K562 (cell line): ENCODE measurements at regions not wholly inside any gene's neighbourhood (a gene's known extent, or its start where the extent isn't known, plus 50 kb on each side); places are given as distances from the start of the nearest gene placed in this dataset.

Experiments
- ARID3B ChIP-seq: fragments of 250-450 bp; sonication (Bioruptor Pico); IDR thresholded peaks from 2 replicates; pipeline ENCODE4 v1.4.0; 2020; ENCODE audit warnings: borderline replicate concordance
- BACH1 ChIP-seq: fragments of 200-800 bp; sonication (Bioruptor generic); IDR thresholded peaks from 2 replicates; pipeline ENCODE4 v1.6.1; 2016; ENCODE audit warnings: missing genetic modification characterization, missing compliant biosample characterization
- BDP1 ChIP-seq: IDR thresholded peaks from 3 replicates; pipeline ENCODE4 v1.6.1; 2011; ENCODE audit not compliant: insufficient read length, insufficient read depth
- C11orf30 ChIP-seq: fragments of 450-650 bp; IDR thresholded peaks from 2 replicates; pipeline ENCODE4 v1.6.1; 2016; ENCODE audit warnings: low read depth, mild to moderate bottlenecking
- ETS1 ChIP-seq: conservative IDR thresholded peaks from 2 replicates; pipeline ENCODE4 v1.6.1; 2011; ENCODE audit warnings: low read depth, mild to moderate bottlenecking, low read length; ENCODE audit not compliant: control insufficient read depth
- GABPB1 ChIP-seq: sonication (generic); formaldehyde crosslinking; IDR thresholded peaks from 2 replicates; pipeline ENCODE4 v1.8.0; 2022; ENCODE audit warnings: mild to moderate bottlenecking, missing genetic modification reagents
- GATAD2A ChIP-seq: fragments of 450-650 bp; IDR thresholded peaks from 2 replicates; pipeline ENCODE4 v1.6.1; 2017
- GMEB1 ChIP-seq: fragments of 250-450 bp; sonication (Bioruptor Pico); IDR thresholded peaks from 2 replicates; pipeline ENCODE4 v1.4.0; 2020; ENCODE audit warnings: mild to moderate bottlenecking
- KDM1A ChIP-seq, 2 experiments: fragments of 450-650 bp; IDR thresholded peaks; 2 replicates each; pipeline ENCODE4 v1.6.1; 2016; ENCODE audit warnings: mild to moderate bottlenecking in 2 of 2
- MCM2 ChIP-seq: fragments of 450-650 bp; IDR thresholded peaks from 2 replicates; pipeline ENCODE4 v1.6.1; 2017; ENCODE audit warnings: low read depth, mild to moderate bottlenecking
- MTA1 ChIP-seq: fragments of 450-650 bp; IDR thresholded peaks from 2 replicates; pipeline ENCODE4 v1.6.1; 2017; ENCODE audit warnings: borderline replicate concordance
- NCOA4 ChIP-seq: fragments of 450-650 bp; IDR thresholded peaks from 2 replicates; pipeline ENCODE4 v1.6.1; 2018; ENCODE audit warnings: mild to moderate bottlenecking; ENCODE audit not compliant: partially characterized antibody
- NONO ChIP-seq, 2 experiments: fragments of 200-400 bp in 1 of 2; fragments of 450-650 bp in 1 of 2; formaldehyde crosslinking in 1 of 2; IDR thresholded peaks; 2 replicates each; pipeline ENCODE4 v1.6.1; 2017; ENCODE audit warnings: low read depth in 2 of 2, mild to moderate bottlenecking in 2 of 2, moderate library complexity in 2 of 2, low read length in 1 of 2
- NR2C2 ChIP-seq, 2 experiments: fragments of 200-800 bp in 1 of 2; sonication (Bioruptor generic) in 1 of 2; sonication (generic) in 1 of 2; formaldehyde crosslinking in 1 of 2; IDR thresholded peaks; 2 replicates each; pipeline versions ENCODE4 v1.6.1 to v1.8.0; 2016 to 2022; ENCODE audit warnings: mild to moderate bottlenecking in 1 of 2, missing compliant biosample characterization in 1 of 2, missing genetic modification characterization in 1 of 2, missing genetic modification reagents in 1 of 2
- POLR2A ChIP-seq: fragments of 450-650 bp; conservative IDR thresholded peaks from 2 replicates; pipeline ENCODE4 v1.6.1; 2016
- RBBP5 ChIP-seq: fragments of 200-600 bp; sonication (generic); IDR thresholded peaks from 2 replicates; pipeline ENCODE4 v1.6.1; 2012; ENCODE audit warnings: borderline replicate concordance, mild to moderate bottlenecking, low read length, control low read depth, inconsistent platforms; ENCODE audit not compliant: insufficient read depth, poor library complexity, severe bottlenecking
- RFX7 ChIP-seq: fragments of 250-450 bp; sonication (Bioruptor Pico); IDR thresholded peaks from 2 replicates; pipeline ENCODE4 v1.5.1; 2021; ENCODE audit warnings: mild to moderate bottlenecking
- SRSF3 ChIP-seq: fragments of 200-400 bp; formaldehyde crosslinking; IDR thresholded peaks from 2 replicates; pipeline ENCODE4 v1.6.1; 2016; ENCODE audit warnings: mild to moderate bottlenecking, low read length, moderate library complexity; ENCODE audit not compliant: insufficient read depth
- ZBTB17 ChIP-seq: fragments of 450-650 bp; formaldehyde crosslinking; IDR thresholded peaks from 2 replicates; pipeline ENCODE4 v1.4.0; 2020; ENCODE audit warnings: mild to moderate bottlenecking
- ZC3H4 ChIP-seq: sonication (generic); formaldehyde crosslinking; IDR thresholded peaks from 2 replicates; pipeline ENCODE4 v1.9.0; 2021; ENCODE audit warnings: missing genetic modification reagents, borderline replicate concordance
- ZFPM2 ChIP-seq: fragments of 250-450 bp; sonication (Bioruptor Pico); IDR thresholded peaks from 2 replicates; pipeline ENCODE4 v1.5.1; 2022; ENCODE audit warnings: mild to moderate bottlenecking
- ZNF224 ChIP-seq: sonication (generic); formaldehyde crosslinking; IDR thresholded peaks from 2 replicates; pipeline ENCODE4 v1.8.0; 2022; ENCODE audit warnings: mild to moderate bottlenecking, missing genetic modification reagents
- ZNF3 ChIP-seq: fragments of 250-450 bp; sonication (Bioruptor Pico); IDR thresholded peaks from 2 replicates; pipeline ENCODE4 v1.5.0; 2021; ENCODE audit warnings: mild to moderate bottlenecking, moderate library complexity
- ZNF354B ChIP-seq: fragments of 250-450 bp; sonication (Bioruptor Pico); IDR thresholded peaks from 2 replicates; pipeline ENCODE4 v1.4.0; 2020
- ZNF445 ChIP-seq: fragments of 250-450 bp; sonication (Bioruptor Pico); IDR thresholded peaks from 2 replicates; pipeline ENCODE4 v1.4.0; 2020; ENCODE audit warnings: low read depth, mild to moderate bottlenecking, moderate library complexity
- ZNF586 ChIP-seq: fragments of 450-650 bp; formaldehyde crosslinking; conservative IDR thresholded peaks from 2 replicates; pipeline ENCODE4 v1.4.0; 2020; ENCODE audit warnings: mild to moderate bottlenecking, moderate library complexity

- TF ChIP-seq KDM1A (IDR thresholded peaks at IDR 0.05) = no peak
- no peak for TF ChIP-seq C11orf30
- TF ChIP-seq ZNF354B (CRISPR knock-in tag) = no peak
- peak in 1 of 2 experiments; percentile 79; a peak in 2 of 4 replicates for TF ChIP-seq NONO (IDR thresholded peaks at IDR 0.05; ENCODE audit: low read depth in 2 of 2, low read length in 1 of 2)
- TF ChIP-seq NCOA4 = no peak
- TF ChIP-seq GMEB1 (CRISPR knock-in tag) = peak; percentile 74; the same call in 1 of the 2 replicates
- no peak for TF ChIP-seq ZNF586 (CRISPR knock-in tag)
- TF ChIP-seq ZBTB17 = peak; percentile 80
- TF ChIP-seq RFX7 (CRISPR knock-in tag) = no peak
- TF ChIP-seq BDP1 = no peak
- no peak for TF ChIP-seq MCM2
- peak; percentile 75 for TF ChIP-seq GABPB1
- TF ChIP-seq ARID3B (CRISPR knock-in tag) = peak; percentile 81; the same call in 1 of the 2 replicates
- no peak for TF ChIP-seq MTA1
- TF ChIP-seq RBBP5 = peak; percentile 94
- no peak for TF ChIP-seq ZNF3 (CRISPR knock-in tag)
- TF ChIP-seq GATAD2A = no peak; the same call in 1 of the 2 replicates
- peak; percentile 66 for TF ChIP-seq POLR2A
- TF ChIP-seq ETS1 = peak; percentile 83
- TF ChIP-seq ZFPM2 (CRISPR knock-in tag) = peak; percentile 82; the same call in 1 of the 2 replicates
- peak; percentile 57; the same call in 1 of the 2 replicates for TF ChIP-seq ZC3H4 (CRISPR knock-in tag)
- no peak for TF ChIP-seq BACH1 (tag)
- peak; percentile 82; the same call in 1 of the 2 replicates for TF ChIP-seq NR2C2 (CRISPR knock-in tag; IDR thresholded peaks at IDR 0.05)
- TF ChIP-seq NR2C2 (tag; IDR thresholded peaks at IDR 0.05) = peak; percentile 82
- TF ChIP-seq ZNF445 (CRISPR knock-in tag) = no peak
- TF ChIP-seq SRSF3 = no peak
- TF ChIP-seq ZNF224 (CRISPR knock-in tag) = peak; percentile 76; the same call in 1 of the 2 replicates
Observed at GRCh38 chr7:131105799-131106680, 221.6 kb upstream of the MKLN1 start (continued).
